Epithelial cell of proximal tubule (primary cell): ENCODE measurements at regions not wholly inside any gene's neighbourhood (a gene's known extent, or its start where the extent isn't known, plus 50 kb on each side); places are given as distances from the start of the nearest gene placed in this dataset.

Experiments used
- DNase-seq: peaks from one replicate; pipeline ENCODE4 v3.0.0-alpha.2; 2011; ENCODE audit warnings: low read depth
- H3K4me3 ChIP-seq: 2 replicates; pipeline ENCODE4 v1.5.1; 2011; ENCODE audit warnings: low read depth, mild to moderate bottlenecking, low read length
- CTCF ChIP-seq: conservative IDR thresholded peaks from 2 replicates; pipeline ENCODE4 v1.5.1; 2012; ENCODE audit warnings: low read depth, mild to moderate bottlenecking, low read length

GRCh38 chr16:47984669-47985068 is 171.1 kb downstream of the ABCC12 start:
- H3K4me3 ChIP-seq: no peak overlapping the region

GRCh38 chr16:47983999-47984580 is 171.7 kb downstream of the ABCC12 start:
- no peak for TF ChIP-seq CTCF
- no peak overlapping the region for H3K4me3 ChIP-seq
- DNase-seq: no peak

More at GRCh38 chr16:47984669-47985068, 171.1 kb downstream of the ABCC12 start:
- TF ChIP-seq CTCF: no peak
- DNase-seq: no peak

- H3K4me3 ChIP-seq: no peak overlapping the region
- no peak for DNase-seq
- no peak for TF ChIP-seq CTCF
Observed at GRCh38 chr16:47980212-47980611, 175.6 kb downstream of the ABCC12 start.

GRCh38 chr16:47979616-47980182 is 176.1 kb downstream of the ABCC12 start:
- no peak for DNase-seq
- H3K4me3 ChIP-seq: no peak overlapping the region
- TF ChIP-seq CTCF: no peak

- no peak for DNase-seq
- TF ChIP-seq CTCF: no peak
- no peak overlapping the region for H3K4me3 ChIP-seq
Observed at GRCh38 chr16:47979164-47979520, 176.7 kb downstream of the ABCC12 start.

GRCh38 chr16:47978491-47979163 is 177.2 kb downstream of the ABCC12 start:
- no peak for TF ChIP-seq CTCF
- no peak for DNase-seq
- no peak overlapping the region for H3K4me3 ChIP-seq

GRCh38 chr16:47977802-47978201 is 178.0 kb downstream of the ABCC12 start:
- no peak for DNase-seq
- no peak for TF ChIP-seq CTCF

More at GRCh38 chr16:47977802-47978201, 178.0 kb downstream of the ABCC12 start:
- H3K4me3 ChIP-seq: no peak overlapping the region
